OCI-LY7 (cell line): ENCODE measurements at regions not wholly inside any gene's neighbourhood (a gene's known extent, or its start where the extent isn't known, plus 50 kb on each side); places are given as distances from the start of the nearest gene placed in this dataset.

ENCODE experiments used
- BruUV-seq: library from RNA; stranded (reverse); fragments of 400-500 nt; replicated peaks from 2 replicates; lab custom pipeline; 2021; lab: Mats Ljungman, UMichigan
- CTCF ChIA-PET: fragments of 300-600 bp; sonication (Branson Sonifier 250); formaldehyde crosslinking; loops from one replicate; lab custom pipeline; 2022; ENCODE audit warnings: antibody characterized with exemption; ENCODE audit not compliant: unreplicated experiment; lab: Charles Lee
- POLR2A ChIA-PET: fragments of 300-600 bp; sonication (Branson Sonifier 250); formaldehyde crosslinking; loops from one replicate; lab custom pipeline; 2022; ENCODE audit warnings: antibody characterized with exemption; lab: Charles Lee
- DNase-seq: peaks from one replicate; pipeline ENCODE4 v3.0.0-alpha.2; 2015; ENCODE audit warnings: low spot score
- H2AFZ ChIP-seq: fragments of 200-600 bp; sonication (generic), shearing (Covaris generic); 2 replicates; pipeline ENCODE4 v1.6.1; 2014; ENCODE audit warnings: mild to moderate bottlenecking, antibody characterized with exemption, low read length, moderate library complexity
- H3K27ac ChIP-seq: fragments of 200-600 bp; sonication (generic); 2 replicates; pipeline ENCODE4 v1.5.1; 2014; ENCODE audit warnings: mixed run types, low read depth, mild to moderate bottlenecking, moderate library complexity, low read length, inconsistent platforms; ENCODE audit not compliant: poor library complexity, severe bottlenecking
- H3K36me3 ChIP-seq: fragments of 200-600 bp; sonication (generic); 2 replicates; pipeline ENCODE4 v1.6.1; 2014; ENCODE audit warnings: mild to moderate bottlenecking, antibody characterized with exemption, low read length, moderate library complexity, mixed read lengths; ENCODE audit not compliant: insufficient read depth
- H3K4me1 ChIP-seq: fragments of 200-600 bp; sonication (generic); 2 replicates; pipeline ENCODE4 v1.5.1; 2014; ENCODE audit warnings: mild to moderate bottlenecking, low read length; ENCODE audit not compliant: insufficient read depth, poor library complexity, severe bottlenecking
- H3K4me2 ChIP-seq: fragments of 200-600 bp; sonication (generic); 2 replicates; pipeline ENCODE4 v1.6.1; 2014; ENCODE audit warnings: mild to moderate bottlenecking, low read length
- H3K4me3 ChIP-seq: fragments of 200-600 bp; sonication (generic); 2 replicates; pipeline ENCODE4 v1.5.1; 2014; ENCODE audit warnings: mild to moderate bottlenecking, low read depth, low read length; ENCODE audit not compliant: poor library complexity, severe bottlenecking
- H3K79me2 ChIP-seq: fragments of 200-600 bp; sonication (generic); 2 replicates; pipeline ENCODE4 v1.6.1; 2016; ENCODE audit warnings: low read depth, mild to moderate bottlenecking, low read length, moderate library complexity, mixed read lengths; ENCODE audit not compliant: insufficient read depth
- H3K9me2 ChIP-seq: fragments of 200-600 bp; sonication (generic); 2 replicates; pipeline ENCODE4 v1.6.1; 2016; ENCODE audit warnings: mild to moderate bottlenecking, low read length, mixed read lengths; ENCODE audit not compliant: insufficient read depth
- H3K9me3 ChIP-seq: fragments of 200-600 bp; sonication (generic); 2 replicates; pipeline ENCODE4 v1.6.1; 2014; ENCODE audit warnings: mild to moderate bottlenecking, mixed run types, low read length, mixed read lengths
- H4K20me1 ChIP-seq: fragments of 200-600 bp; sonication (generic); 2 replicates; pipeline ENCODE4 v1.6.1; 2014; ENCODE audit warnings: mild to moderate bottlenecking, antibody characterized with exemption, low read length, moderate library complexity, mixed read lengths; ENCODE audit not compliant: insufficient read depth
- EZH2phosphoT487 ChIP-seq: fragments of 200-600 bp; sonication (generic); IDR thresholded peaks from 2 replicates; pipeline ENCODE4 v1.6.1; 2018; ENCODE audit warnings: low read depth, borderline replicate concordance, mild to moderate bottlenecking, mixed run types, antibody characterized with exemption, low read length, moderate library complexity, mixed read lengths
- intact Hi-C: fragments of 100-400 bp; cut with micrococcal nuclease; formaldehyde crosslinking; loops from one replicate; pipeline ENCODE4 v1.10.0; 2022; ENCODE audit not compliant: unreplicated experiment
- TF ChIP-seq, protein P1 (sequence below): fragments of 200-600 bp; sonication (generic); conservative IDR thresholded peaks from 2 replicates; pipeline ENCODE4 v1.5.1; 2014; ENCODE audit warnings: mild to moderate bottlenecking, antibody characterized with exemption, low read length, moderate library complexity, mixed read lengths

DNA sequence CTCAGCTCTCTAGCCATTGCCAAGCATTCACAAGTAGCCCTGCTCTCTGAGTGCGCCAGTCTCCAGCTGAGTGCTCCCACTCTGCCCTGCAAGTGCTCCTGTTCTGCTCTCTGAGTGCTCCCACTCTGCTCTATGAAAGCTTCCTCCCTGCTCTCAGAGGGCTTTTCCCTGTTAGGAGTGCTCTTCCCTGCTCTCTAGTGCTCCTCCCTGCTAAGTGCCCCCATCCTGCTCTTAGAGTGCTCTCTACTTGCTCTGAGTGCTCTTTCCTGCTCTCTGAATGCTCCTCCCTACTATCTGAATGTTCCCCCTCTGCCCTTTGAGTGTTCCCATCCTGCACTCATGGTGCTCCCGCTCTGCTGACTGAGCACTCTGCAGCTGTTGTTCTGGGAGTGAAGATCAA lies 555.4 kb downstream of the NPHP4 start:
- Histone ChIP-seq H3K9me3 (no peaks in the 10 kb centered on the region), H3K27ac (no peak overlapping the region), H4K20me1 (no peaks in the 10 kb centered on the region), H3K36me3 (no peaks in the 10 kb centered on the region), H3K9me2 (no peaks in the 10 kb centered on the region), H3K4me1 (no peaks in the 10 kb centered on the region), H3K4me2 (no peak overlapping the region), H3K4me3 (no peak overlapping the region), H3K79me2 (no peaks in the 10 kb centered on the region), H2AFZ (no peak overlapping the region)
- CTCF ChIA-PET: no interaction called here
- no peak for TF ChIP-seq EZH2phosphoT487
- TF ChIP-seq, protein P1, sequence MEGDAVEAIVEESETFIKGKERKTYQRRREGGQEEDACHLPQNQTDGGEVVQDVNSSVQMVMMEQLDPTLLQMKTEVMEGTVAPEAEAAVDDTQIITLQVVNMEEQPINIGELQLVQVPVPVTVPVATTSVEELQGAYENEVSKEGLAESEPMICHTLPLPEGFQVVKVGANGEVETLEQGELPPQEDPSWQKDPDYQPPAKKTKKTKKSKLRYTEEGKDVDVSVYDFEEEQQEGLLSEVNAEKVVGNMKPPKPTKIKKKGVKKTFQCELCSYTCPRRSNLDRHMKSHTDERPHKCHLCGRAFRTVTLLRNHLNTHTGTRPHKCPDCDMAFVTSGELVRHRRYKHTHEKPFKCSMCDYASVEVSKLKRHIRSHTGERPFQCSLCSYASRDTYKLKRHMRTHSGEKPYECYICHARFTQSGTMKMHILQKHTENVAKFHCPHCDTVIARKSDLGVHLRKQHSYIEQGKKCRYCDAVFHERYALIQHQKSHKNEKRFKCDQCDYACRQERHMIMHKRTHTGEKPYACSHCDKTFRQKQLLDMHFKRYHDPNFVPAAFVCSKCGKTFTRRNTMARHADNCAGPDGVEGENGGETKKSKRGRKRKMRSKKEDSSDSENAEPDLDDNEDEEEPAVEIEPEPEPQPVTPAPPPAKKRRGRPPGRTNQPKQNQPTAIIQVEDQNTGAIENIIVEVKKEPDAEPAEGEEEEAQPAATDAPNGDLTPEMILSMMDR: no peak
- intact Hi-C loops: no loop called here
- no TSS peak for BruUV-seq
- DNase-seq: no peak
- POLR2A ChIA-PET: no interaction called here

DNA sequence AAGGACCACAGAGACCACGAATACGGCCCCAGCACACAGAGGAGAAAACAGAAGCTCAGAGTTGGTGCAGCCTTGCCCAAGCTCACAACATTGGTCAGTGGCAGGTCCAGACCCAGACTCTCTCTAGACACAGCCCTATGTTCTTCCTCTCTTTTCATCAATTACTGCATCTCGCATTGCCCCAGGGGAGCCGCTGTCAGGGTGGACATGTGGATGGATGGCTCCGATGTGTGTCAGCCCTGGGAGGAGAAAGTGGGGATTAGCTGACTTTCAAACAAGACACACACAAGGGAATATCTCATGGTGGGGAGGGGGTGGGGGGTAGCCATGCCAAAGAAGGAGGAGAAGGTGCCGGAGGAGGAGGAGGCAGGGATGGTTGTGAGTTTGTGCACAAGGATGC lies 556.8 kb downstream of the NPHP4 start:
- H3K4me2 ChIP-seq: no peak overlapping the region
- H3K4me3 ChIP-seq: no peak overlapping the region
- H3K79me2 ChIP-seq: no peaks in the 10 kb centered on the region
- no peaks in the 10 kb centered on the region for H3K9me3 ChIP-seq
- intact Hi-C loops: no loop called here
- ChIA-PET POLR2A (no interaction called here), CTCF (no interaction called here)
- no peak overlapping the region for H2AFZ ChIP-seq
- H3K27ac ChIP-seq: no peak overlapping the region
- TF ChIP-seq EZH2phosphoT487: no peak
- TF ChIP-seq, protein P1: no peak
- H3K9me2 ChIP-seq: no peaks in the 10 kb centered on the region
- DNase-seq: no peak
- no peaks in the 10 kb centered on the region for H4K20me1 ChIP-seq
- H3K4me1 ChIP-seq: no peaks in the 10 kb centered on the region
- no TSS peak for BruUV-seq
- H3K36me3 ChIP-seq: no peaks in the 10 kb centered on the region

DNA sequence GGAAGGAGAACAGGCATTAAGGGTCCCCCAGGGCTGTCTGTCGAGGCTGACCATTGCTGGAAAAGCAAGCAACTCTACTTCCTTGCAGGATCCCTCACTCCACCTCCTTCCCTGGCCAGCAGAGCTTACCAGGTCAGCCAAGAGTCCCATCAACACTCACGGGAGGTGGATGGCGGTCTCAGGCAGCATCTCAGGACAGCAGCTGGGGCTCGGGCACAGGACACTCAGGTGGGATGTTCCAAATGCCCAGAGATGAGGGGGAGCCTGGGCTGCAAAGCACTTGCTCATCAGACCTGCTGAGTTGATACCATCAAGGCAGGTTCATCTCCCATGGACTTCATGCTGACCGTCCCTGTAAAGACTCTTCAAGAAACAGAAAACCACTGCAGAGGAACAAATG lies 559.8 kb downstream of the NPHP4 start:
- Histone ChIP-seq H3K4me2 (no peak overlapping the region), H3K9me2 (no peaks in the 10 kb centered on the region), H2AFZ (no peak overlapping the region), H3K36me3 (no peaks in the 10 kb centered on the region), H3K79me2 (no peaks in the 10 kb centered on the region), H3K4me1 (no peaks in the 10 kb centered on the region), H4K20me1 (no peaks in the 10 kb centered on the region), H3K27ac (no peak overlapping the region), H3K4me3 (no peak overlapping the region), H3K9me3 (no peaks in the 10 kb centered on the region)
- ChIA-PET POLR2A (no interaction called here), CTCF (no interaction called here)
- DNase-seq: no peak
- no peak for TF ChIP-seq EZH2phosphoT487
- TF ChIP-seq, protein P1: no peak
- BruUV-seq: no TSS peak
- intact Hi-C loops: no loop called here
